GM12864 (cell line): ENCODE measurements at regions not wholly inside any gene's neighbourhood (a gene's known extent, or its start where the extent isn't known, plus 50 kb on each side); places are given as distances from the start of the nearest gene placed in this dataset.

Source experiments
- DNase-seq: peaks from one replicate; pipeline ENCODE4 v3.0.0-alpha.2; 2011; ENCODE audit warnings: low read depth
- H3K4me3 ChIP-seq: 2 replicates; pipeline ENCODE4 v1.5.1; 2011; ENCODE audit warnings: mild to moderate bottlenecking, low read depth, low read length, control low read depth
- TF ChIP-seq, protein P1 (sequence below): IDR thresholded peaks from 2 replicates; pipeline ENCODE4 v1.5.1; 2011; ENCODE audit warnings: low read depth, mild to moderate bottlenecking, moderate library complexity, low read length, control low read depth, inconsistent platforms; ENCODE audit errors: missing control alignments

- DNase-seq = no peak
- TF ChIP-seq, protein P1, sequence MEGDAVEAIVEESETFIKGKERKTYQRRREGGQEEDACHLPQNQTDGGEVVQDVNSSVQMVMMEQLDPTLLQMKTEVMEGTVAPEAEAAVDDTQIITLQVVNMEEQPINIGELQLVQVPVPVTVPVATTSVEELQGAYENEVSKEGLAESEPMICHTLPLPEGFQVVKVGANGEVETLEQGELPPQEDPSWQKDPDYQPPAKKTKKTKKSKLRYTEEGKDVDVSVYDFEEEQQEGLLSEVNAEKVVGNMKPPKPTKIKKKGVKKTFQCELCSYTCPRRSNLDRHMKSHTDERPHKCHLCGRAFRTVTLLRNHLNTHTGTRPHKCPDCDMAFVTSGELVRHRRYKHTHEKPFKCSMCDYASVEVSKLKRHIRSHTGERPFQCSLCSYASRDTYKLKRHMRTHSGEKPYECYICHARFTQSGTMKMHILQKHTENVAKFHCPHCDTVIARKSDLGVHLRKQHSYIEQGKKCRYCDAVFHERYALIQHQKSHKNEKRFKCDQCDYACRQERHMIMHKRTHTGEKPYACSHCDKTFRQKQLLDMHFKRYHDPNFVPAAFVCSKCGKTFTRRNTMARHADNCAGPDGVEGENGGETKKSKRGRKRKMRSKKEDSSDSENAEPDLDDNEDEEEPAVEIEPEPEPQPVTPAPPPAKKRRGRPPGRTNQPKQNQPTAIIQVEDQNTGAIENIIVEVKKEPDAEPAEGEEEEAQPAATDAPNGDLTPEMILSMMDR = no peak
- no peak overlapping the region for H3K4me3 ChIP-seq
These were observed 222.3 kb upstream of the CMC1 start for GRCh38 chr3:28018925-28019718.

GRCh38 chr3:28019740-28020139, 221.7 kb upstream of the CMC1 start:
- TF ChIP-seq, protein P1 = no peak
- DNase-seq = no peak
- no peak overlapping the region for H3K4me3 ChIP-seq

- no peak overlapping the region for H3K4me3 ChIP-seq
- no peak for DNase-seq
- TF ChIP-seq, protein P1 = no peak
These were observed 218.5 kb upstream of the CMC1 start for GRCh38 chr3:28022916-28023315.

- TF ChIP-seq, protein P1 = no peak
- H3K4me3 ChIP-seq = no peak overlapping the region
- DNase-seq = no peak
These were observed 212.9 kb upstream of the CMC1 start for GRCh38 chr3:28028554-28028953.

DNA sequence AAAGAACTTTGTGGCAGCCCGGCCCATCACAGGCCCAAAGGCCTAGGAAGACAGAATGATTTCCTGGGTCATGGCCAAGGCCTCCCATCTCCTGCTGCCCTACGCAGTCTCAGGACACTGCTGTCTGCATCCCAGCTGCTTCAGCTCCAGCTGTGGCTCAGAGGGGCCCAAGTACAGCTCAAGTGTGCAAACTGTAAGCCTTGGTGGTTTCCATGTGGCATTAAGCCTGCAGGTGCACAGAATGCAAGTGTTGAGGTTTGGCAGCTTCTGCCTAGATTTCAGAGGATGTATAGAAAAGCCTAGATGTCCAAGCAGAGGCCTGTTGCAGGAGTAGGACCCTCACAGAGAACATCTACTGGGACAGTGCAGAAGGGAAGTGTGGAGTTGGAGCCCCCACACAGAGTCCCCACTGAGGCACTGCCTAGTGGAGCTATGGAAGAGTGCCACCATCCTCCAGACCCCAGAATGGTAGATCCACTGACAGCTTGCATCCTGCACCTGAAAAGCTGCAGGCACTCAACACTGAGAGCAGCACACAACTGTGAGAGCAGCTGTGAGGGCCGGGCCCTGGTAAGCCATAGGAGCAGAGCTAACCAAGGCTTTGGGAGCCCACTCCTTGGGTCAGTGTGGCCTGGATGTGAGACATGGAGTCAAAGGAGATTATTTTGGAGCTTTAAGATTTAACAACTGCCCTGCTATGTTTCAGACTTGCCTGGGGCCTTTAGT, 208.2 kb upstream of the CMC1 start:
- TF ChIP-seq, protein P1 = no peak
- no peak for DNase-seq
- no peak overlapping the region for H3K4me3 ChIP-seq

DNA sequence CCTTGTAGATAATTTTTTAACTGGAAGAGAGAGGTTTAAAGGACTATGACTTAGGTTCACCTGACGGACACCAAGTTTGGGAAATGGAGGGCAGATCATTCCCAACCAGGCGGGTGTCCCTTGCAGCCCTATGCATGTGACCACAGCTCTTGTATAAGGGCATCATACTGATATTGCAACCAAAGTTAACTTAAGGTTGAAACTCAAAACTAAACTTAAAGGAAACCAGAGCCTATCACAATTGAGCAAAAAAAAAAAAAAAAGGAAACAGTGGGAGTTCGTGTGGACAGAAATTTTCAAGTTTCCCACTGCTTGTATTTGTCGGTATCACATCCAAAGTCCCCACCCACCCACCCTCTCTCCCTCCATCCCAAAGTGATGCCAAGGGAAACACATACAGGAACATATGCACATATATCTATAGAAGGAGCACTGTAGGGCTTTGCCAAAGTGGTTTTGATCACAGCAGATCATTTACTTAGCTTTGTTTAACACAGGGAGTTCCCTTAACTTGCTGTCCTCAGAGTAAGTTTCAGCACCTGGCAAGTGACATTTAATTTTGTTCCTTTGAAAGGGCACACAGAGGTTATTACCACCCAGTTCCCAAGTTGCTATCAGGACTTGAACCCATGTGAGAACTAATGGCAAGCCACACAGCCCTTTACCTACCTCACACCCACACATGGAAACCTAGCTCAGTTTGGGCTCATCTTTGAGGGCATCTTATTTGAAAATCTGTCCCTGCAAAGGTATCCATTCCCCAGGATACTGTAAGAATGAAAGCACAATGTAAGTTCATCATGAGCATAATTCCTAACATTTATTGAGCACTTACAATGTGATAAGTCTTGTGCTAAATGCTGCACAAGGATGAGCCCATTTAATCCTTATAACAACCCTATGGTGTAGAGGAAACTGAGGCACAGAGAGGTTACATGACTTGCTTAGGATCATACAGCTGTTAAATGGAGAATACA, 204.5 kb upstream of the CMC1 start:
- H3K4me3 ChIP-seq = no peak overlapping the region
- TF ChIP-seq, protein P1 = no peak
- no peak for DNase-seq
